ENCODE measurements at regions not wholly inside any gene's neighbourhood (a gene's known extent, or its start where the extent isn't known, plus 50 kb on each side); places are given as distances from the start of the nearest gene placed in this dataset.

DNA sequence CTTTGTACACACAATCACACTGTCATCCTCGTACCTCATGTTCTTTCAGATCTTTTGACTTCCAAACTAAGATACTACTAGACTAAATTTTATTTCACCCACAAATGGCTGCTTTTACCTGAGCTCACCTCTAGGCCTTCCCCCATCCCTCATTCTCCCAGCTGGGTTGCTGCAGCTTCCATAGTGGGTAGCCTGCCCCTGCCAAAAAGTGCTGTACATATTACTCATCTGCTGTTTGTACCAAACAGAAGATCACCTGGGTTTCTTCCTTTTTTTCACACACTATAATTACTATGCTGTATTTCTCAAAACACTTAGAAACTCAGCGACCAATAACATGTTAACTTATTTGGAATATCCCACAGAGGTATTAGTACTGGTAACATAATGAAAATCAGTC is 267.6 kb upstream of the PRDM1 start:
- TF ChIP-seq SMC3 (IDR thresholded peaks at IDR 0.05), result no peak
- TF ChIP-seq RAD21 (conservative IDR thresholded peaks at IDR 0.05 in 1 of 2, IDR thresholded peaks at IDR 0.05 in 1 of 2), result no peak
- TF ChIP-seq CHD2 (IDR thresholded peaks at IDR 0.05; ENCODE audit: low read length, partially characterized antibody), result no peak
- TF ChIP-seq JUNB (IDR thresholded peaks at IDR 0.05), result no peak
- TF ChIP-seq, protein P1, sequence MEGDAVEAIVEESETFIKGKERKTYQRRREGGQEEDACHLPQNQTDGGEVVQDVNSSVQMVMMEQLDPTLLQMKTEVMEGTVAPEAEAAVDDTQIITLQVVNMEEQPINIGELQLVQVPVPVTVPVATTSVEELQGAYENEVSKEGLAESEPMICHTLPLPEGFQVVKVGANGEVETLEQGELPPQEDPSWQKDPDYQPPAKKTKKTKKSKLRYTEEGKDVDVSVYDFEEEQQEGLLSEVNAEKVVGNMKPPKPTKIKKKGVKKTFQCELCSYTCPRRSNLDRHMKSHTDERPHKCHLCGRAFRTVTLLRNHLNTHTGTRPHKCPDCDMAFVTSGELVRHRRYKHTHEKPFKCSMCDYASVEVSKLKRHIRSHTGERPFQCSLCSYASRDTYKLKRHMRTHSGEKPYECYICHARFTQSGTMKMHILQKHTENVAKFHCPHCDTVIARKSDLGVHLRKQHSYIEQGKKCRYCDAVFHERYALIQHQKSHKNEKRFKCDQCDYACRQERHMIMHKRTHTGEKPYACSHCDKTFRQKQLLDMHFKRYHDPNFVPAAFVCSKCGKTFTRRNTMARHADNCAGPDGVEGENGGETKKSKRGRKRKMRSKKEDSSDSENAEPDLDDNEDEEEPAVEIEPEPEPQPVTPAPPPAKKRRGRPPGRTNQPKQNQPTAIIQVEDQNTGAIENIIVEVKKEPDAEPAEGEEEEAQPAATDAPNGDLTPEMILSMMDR (IDR thresholded peaks at IDR 0.05), result no peak
- TF ChIP-seq, protein P2, sequence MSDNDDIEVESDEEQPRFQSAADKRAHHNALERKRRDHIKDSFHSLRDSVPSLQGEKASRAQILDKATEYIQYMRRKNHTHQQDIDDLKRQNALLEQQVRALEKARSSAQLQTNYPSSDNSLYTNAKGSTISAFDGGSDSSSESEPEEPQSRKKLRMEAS (IDR thresholded peaks at IDR 0.05), result no peak
- TF ChIP-seq, protein P3, sequence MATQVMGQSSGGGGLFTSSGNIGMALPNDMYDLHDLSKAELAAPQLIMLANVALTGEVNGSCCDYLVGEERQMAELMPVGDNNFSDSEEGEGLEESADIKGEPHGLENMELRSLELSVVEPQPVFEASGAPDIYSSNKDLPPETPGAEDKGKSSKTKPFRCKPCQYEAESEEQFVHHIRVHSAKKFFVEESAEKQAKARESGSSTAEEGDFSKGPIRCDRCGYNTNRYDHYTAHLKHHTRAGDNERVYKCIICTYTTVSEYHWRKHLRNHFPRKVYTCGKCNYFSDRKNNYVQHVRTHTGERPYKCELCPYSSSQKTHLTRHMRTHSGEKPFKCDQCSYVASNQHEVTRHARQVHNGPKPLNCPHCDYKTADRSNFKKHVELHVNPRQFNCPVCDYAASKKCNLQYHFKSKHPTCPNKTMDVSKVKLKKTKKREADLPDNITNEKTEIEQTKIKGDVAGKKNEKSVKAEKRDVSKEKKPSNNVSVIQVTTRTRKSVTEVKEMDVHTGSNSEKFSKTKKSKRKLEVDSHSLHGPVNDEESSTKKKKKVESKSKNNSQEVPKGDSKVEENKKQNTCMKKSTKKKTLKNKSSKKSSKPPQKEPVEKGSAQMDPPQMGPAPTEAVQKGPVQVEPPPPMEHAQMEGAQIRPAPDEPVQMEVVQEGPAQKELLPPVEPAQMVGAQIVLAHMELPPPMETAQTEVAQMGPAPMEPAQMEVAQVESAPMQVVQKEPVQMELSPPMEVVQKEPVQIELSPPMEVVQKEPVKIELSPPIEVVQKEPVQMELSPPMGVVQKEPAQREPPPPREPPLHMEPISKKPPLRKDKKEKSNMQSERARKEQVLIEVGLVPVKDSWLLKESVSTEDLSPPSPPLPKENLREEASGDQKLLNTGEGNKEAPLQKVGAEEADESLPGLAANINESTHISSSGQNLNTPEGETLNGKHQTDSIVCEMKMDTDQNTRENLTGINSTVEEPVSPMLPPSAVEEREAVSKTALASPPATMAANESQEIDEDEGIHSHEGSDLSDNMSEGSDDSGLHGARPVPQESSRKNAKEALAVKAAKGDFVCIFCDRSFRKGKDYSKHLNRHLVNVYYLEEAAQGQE (IDR thresholded peaks at IDR 0.05), result no peak
- TF ChIP-seq, protein P4, sequence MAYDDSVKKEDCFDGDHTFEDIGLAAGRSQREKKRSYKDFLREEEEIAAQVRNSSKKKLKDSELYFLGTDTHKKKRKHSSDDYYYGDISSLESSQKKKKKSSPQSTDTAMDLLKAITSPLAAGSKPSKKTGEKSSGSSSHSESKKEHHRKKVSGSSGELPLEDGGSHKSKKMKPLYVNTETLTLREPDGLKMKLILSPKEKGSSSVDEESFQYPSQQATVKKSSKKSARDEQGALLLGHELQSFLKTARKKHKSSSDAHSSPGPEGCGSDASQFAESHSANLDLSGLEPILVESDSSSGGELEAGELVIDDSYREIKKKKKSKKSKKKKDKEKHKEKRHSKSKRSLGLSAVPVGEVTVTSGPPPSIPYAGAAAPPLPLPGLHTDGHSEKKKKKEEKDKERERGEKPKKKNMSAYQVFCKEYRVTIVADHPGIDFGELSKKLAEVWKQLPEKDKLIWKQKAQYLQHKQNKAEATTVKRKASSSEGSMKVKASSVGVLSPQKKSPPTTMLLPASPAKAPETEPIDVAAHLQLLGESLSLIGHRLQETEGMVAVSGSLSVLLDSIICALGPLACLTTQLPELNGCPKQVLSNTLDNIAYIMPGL (CRISPR knock-in tag; IDR thresholded peaks at IDR 0.05; ENCODE audit: borderline replicate concordance), result no peak
- no peak for TF ChIP-seq MAFK (IDR thresholded peaks at IDR 0.05; ENCODE audit: partially characterized antibody)
- no peak for TF ChIP-seq CBX8 (IDR thresholded peaks at IDR 0.05)
- TF ChIP-seq, protein P5, sequence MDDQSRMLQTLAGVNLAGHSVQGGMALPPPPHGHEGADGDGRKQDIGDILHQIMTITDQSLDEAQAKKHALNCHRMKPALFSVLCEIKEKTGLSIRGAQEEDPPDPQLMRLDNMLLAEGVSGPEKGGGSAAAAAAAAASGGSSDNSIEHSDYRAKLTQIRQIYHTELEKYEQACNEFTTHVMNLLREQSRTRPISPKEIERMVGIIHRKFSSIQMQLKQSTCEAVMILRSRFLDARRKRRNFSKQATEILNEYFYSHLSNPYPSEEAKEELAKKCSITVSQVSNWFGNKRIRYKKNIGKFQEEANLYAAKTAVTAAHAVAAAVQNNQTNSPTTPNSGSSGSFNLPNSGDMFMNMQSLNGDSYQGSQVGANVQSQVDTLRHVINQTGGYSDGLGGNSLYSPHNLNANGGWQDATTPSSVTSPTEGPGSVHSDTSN (IDR thresholded peaks at IDR 0.05), result no peak
- no peak for TF ChIP-seq EP300 (IDR thresholded peaks at IDR 0.05)
- no peak for TF ChIP-seq RARB (CRISPR knock-in tag; IDR thresholded peaks at IDR 0.05)
